ENCODE measurements at regions not wholly inside any gene's neighbourhood (a gene's known extent, or its start where the extent isn't known, plus 50 kb on each side); places are given as distances from the start of the nearest gene placed in this dataset.

- no peak for DNase-seq
These were observed 116.0 kb upstream of the SLC28A3 start for GRCh38 chr9:84456527-84456926.

GRCh38 chr9:84460695-84461094, 120.1 kb upstream of the SLC28A3 start:
- no peak for DNase-seq

GRCh38 chr9:84463272-84463671, 122.7 kb upstream of the SLC28A3 start:
- DNase-seq: no peak

GRCh38 chr9:84466580-84467285, 126.2 kb upstream of the SLC28A3 start:
- no peak for DNase-seq

- no peak for DNase-seq
These were observed 131.3 kb upstream of the SLC28A3 start for GRCh38 chr9:84471816-84472215.

GRCh38 chr9:84478996-84479395, 138.4 kb upstream of the SLC28A3 start:
- no peak for DNase-seq

- no peak for DNase-seq
These were observed 139.5 kb upstream of the SLC28A3 start for GRCh38 chr9:84480071-84480470.

- DNase-seq: no peak
These were observed 140.7 kb upstream of the SLC28A3 start for GRCh38 chr9:84481231-84481630.

- DNase-seq: no peak
These were observed 141.2 kb upstream of the SLC28A3 start for GRCh38 chr9:84481636-84482218.

GRCh38 chr9:84482607-84483006, 142.0 kb upstream of the SLC28A3 start:
- no peak for DNase-seq

- no peak for DNase-seq
These were observed 143.6 kb upstream of the SLC28A3 start for GRCh38 chr9:84484172-84484571.

- DNase-seq: no peak
These were observed 145.0 kb upstream of the SLC28A3 start for GRCh38 chr9:84485539-84485938.

- no peak for DNase-seq
These were observed 146.1 kb upstream of the SLC28A3 start for GRCh38 chr9:84486663-84487062.

GRCh38 chr9:84490206-84490841, 149.8 kb upstream of the SLC28A3 start:
- DNase-seq: peak in 1 of 2 experiments; percentile 15

- DNase-seq: no peak
These were observed 150.3 kb upstream of the SLC28A3 start for GRCh38 chr9:84490842-84491325.

GRCh38 chr9:84492366-84493159, 152.0 kb upstream of the SLC28A3 start:
- DNase-seq: no peak

- peak; percentile 23 to 60 for DNase-seq
These were observed 152.9 kb upstream of the SLC28A3 start for GRCh38 chr9:84493284-84493947.

GRCh38 chr9:84499969-84500582, 159.5 kb upstream of the SLC28A3 start:
- no peak for DNase-seq

- DNase-seq: peak in 1 of 2 experiments; percentile 1
These were observed 160.3 kb upstream of the SLC28A3 start for GRCh38 chr9:84500826-84501225.

- DNase-seq: no peak
These were observed 161.0 kb upstream of the SLC28A3 start for GRCh38 chr9:84501587-84501986.

- no peak for DNase-seq
These were observed 161.5 kb upstream of the SLC28A3 start for GRCh38 chr9:84502066-84502465.

- DNase-seq: no peak
These were observed 163.8 kb upstream of the SLC28A3 start for GRCh38 chr9:84504360-84504759.
